ENCODE measurements at regions not wholly inside any gene's neighbourhood (a gene's known extent, or its start where the extent isn't known, plus 50 kb on each side); places are given as distances from the start of the nearest gene placed in this dataset.

GRCh38 chr9:93823245-93824072, 131.7 kb downstream of the BARX1 start:
- TF ChIP-seq CTCF (IDR thresholded peaks at IDR 0.05; ENCODE audit: low read depth, low read length, poor library complexity, severe bottlenecking), result no peak
- no peak for TF ChIP-seq EZH2phosphoT487 (IDR thresholded peaks at IDR 0.05; ENCODE audit: borderline replicate concordance, low read length)
- H3K9me2 ChIP-seq (replicated peaks; ENCODE audit: control insufficient read depth, low read length), result no peaks in the 10 kb centered on the region
- H3K4me2 ChIP-seq (ENCODE audit: low read length), result no peak overlapping the region
- no peaks in the 10 kb centered on the region for H4K20me1 ChIP-seq (ENCODE audit: control insufficient read depth, insufficient read depth, low read depth, low read length)
- no peaks in the 10 kb centered on the region for H3K36me3 ChIP-seq (ENCODE audit: control insufficient read depth, low read length)
- H3F3A ChIP-seq (ENCODE audit: control insufficient read depth, insufficient read depth), result no peaks in the 10 kb centered on the region
- no peak overlapping the region for H3K4me3 ChIP-seq (ENCODE audit: low read length)
- no peak overlapping the region for H3K27ac ChIP-seq (ENCODE audit: low read depth, low read length)
- H3K79me2 ChIP-seq (ENCODE audit: control insufficient read depth, low read length), result no peaks in the 10 kb centered on the region
- H3K4me1 ChIP-seq (ENCODE audit: control insufficient read depth, low read length), result no peaks in the 10 kb centered on the region
- no peaks in the 10 kb centered on the region for H3K9me3 ChIP-seq (ENCODE audit: control insufficient read depth, insufficient read depth, low read length)
- no peaks in the 10 kb centered on the region for H3K27me3 ChIP-seq (ENCODE audit: control insufficient read depth, low read length)

GRCh38 chr9:93822229-93822628, 132.9 kb downstream of the BARX1 start:
- TF ChIP-seq EZH2phosphoT487 (IDR thresholded peaks at IDR 0.05; ENCODE audit: borderline replicate concordance, low read length), result no peak
- no peak for TF ChIP-seq CTCF (IDR thresholded peaks at IDR 0.05; ENCODE audit: low read depth, low read length, poor library complexity, severe bottlenecking)
- no peaks in the 10 kb centered on the region for H3K9me3 ChIP-seq (ENCODE audit: control insufficient read depth, insufficient read depth, low read length)
- no peak overlapping the region for H3K4me3 ChIP-seq (ENCODE audit: low read length)
- no peaks in the 10 kb centered on the region for H3K4me1 ChIP-seq (ENCODE audit: control insufficient read depth, low read length)
- no peaks in the 10 kb centered on the region for H4K20me1 ChIP-seq (ENCODE audit: control insufficient read depth, insufficient read depth, low read depth, low read length)
- no peak overlapping the region for H3K27ac ChIP-seq (ENCODE audit: low read depth, low read length)
- no peaks in the 10 kb centered on the region for H3K9me2 ChIP-seq (replicated peaks; ENCODE audit: control insufficient read depth, low read length)
- no peaks in the 10 kb centered on the region for H3K36me3 ChIP-seq (ENCODE audit: control insufficient read depth, low read length)
- no peak overlapping the region for H3K4me2 ChIP-seq (ENCODE audit: low read length)
- H3K27me3 ChIP-seq (ENCODE audit: control insufficient read depth, low read length), result no peaks in the 10 kb centered on the region
- no peaks in the 10 kb centered on the region for H3F3A ChIP-seq (ENCODE audit: control insufficient read depth, insufficient read depth)
- H3K79me2 ChIP-seq (ENCODE audit: control insufficient read depth, low read length), result no peaks in the 10 kb centered on the region

DNA sequence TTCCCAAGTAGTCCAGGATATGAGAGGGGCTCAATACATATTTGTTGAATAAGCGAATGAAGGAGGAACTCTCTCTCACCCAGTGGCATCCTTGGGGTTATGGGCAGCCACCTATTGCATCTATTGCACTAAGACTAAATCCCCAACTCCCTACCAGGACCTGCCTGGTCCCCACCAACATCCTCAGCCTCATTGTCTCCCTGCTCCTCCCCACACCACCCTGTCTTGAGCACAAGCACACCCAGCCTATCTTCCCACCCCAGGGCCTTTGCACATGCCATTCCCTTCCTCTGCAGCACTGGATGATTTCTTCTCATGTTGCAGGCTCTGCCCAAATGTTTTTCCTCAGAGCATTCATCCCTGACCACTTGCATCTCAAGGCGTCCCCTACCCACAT, 133.8 kb downstream of the BARX1 start:
- H3K79me2 ChIP-seq (ENCODE audit: control insufficient read depth, low read length), result no peaks in the 10 kb centered on the region
- H3F3A ChIP-seq (ENCODE audit: control insufficient read depth, insufficient read depth), result no peaks in the 10 kb centered on the region
- no peaks in the 10 kb centered on the region for H3K9me2 ChIP-seq (replicated peaks; ENCODE audit: control insufficient read depth, low read length)
- no peaks in the 10 kb centered on the region for H3K36me3 ChIP-seq (ENCODE audit: control insufficient read depth, low read length)
- no peaks in the 10 kb centered on the region for H3K9me3 ChIP-seq (ENCODE audit: control insufficient read depth, insufficient read depth, low read length)
- TF ChIP-seq EZH2phosphoT487 (IDR thresholded peaks at IDR 0.05; ENCODE audit: borderline replicate concordance, low read length), result no peak
- no peak for TF ChIP-seq CTCF (IDR thresholded peaks at IDR 0.05; ENCODE audit: low read depth, low read length, poor library complexity, severe bottlenecking)
- no peak overlapping the region for H3K4me3 ChIP-seq (ENCODE audit: low read length)
- no peaks in the 10 kb centered on the region for H4K20me1 ChIP-seq (ENCODE audit: control insufficient read depth, insufficient read depth, low read depth, low read length)
- H3K27me3 ChIP-seq (ENCODE audit: control insufficient read depth, low read length), result no peaks in the 10 kb centered on the region
- no peak overlapping the region for H3K4me2 ChIP-seq (ENCODE audit: low read length)
- no peaks in the 10 kb centered on the region for H3K4me1 ChIP-seq (ENCODE audit: control insufficient read depth, low read length)
- H3K27ac ChIP-seq (ENCODE audit: low read depth, low read length), result no peak overlapping the region

All from DOHH2 (cell line).